T1000 (cell line): ENCODE measurements at regions not wholly inside any gene's neighbourhood (a gene's known extent, or its start where the extent isn't known, plus 50 kb on each side); places are given as distances from the start of the nearest gene placed in this dataset.

ENCODE experiments used
- DNase-seq: peaks from one replicate; lab custom pipeline; 2025; ENCODE audit warnings: mixed read lengths; lab: John Stamatoyannopoulos, UW

GRCh38 chr10:111990734-111991133 is 192.8 kb downstream of the GPAM start:
- no peak for DNase-seq

- DNase-seq = no peak
Observed at GRCh38 chr10:111993321-111993720, 190.2 kb downstream of the GPAM start.

GRCh38 chr10:111993872-111994426 is 189.6 kb downstream of the GPAM start:
- no peak for DNase-seq

GRCh38 chr10:111996103-111996502 is 187.5 kb downstream of the GPAM start:
- no peak for DNase-seq

GRCh38 chr10:111998728-111999127 is 184.8 kb downstream of the GPAM start:
- DNase-seq = no peak

GRCh38 chr10:111999205-111999914 is 184.2 kb downstream of the GPAM start:
- no peak for DNase-seq

GRCh38 chr10:111999915-112000302 is 183.7 kb downstream of the GPAM start:
- no peak for DNase-seq

- no peak for DNase-seq
Observed at GRCh38 chr10:112000466-112000865, 183.1 kb downstream of the GPAM start.

GRCh38 chr10:112002206-112002605 is 181.4 kb downstream of the GPAM start:
- no peak for DNase-seq

- DNase-seq = no peak
Observed at GRCh38 chr10:112004075-112004474, 179.5 kb downstream of the GPAM start.

- no peak for DNase-seq
Observed at GRCh38 chr10:112005044-112005443, 178.5 kb downstream of the GPAM start.

GRCh38 chr10:112006407-112006806 is 177.2 kb downstream of the GPAM start:
- no peak for DNase-seq

- no peak for DNase-seq
Observed at GRCh38 chr10:112006831-112007230, 176.7 kb downstream of the GPAM start.

GRCh38 chr10:112022196-112022595 is 161.4 kb downstream of the GPAM start:
- DNase-seq = no peak

GRCh38 chr10:112024079-112024478 is 159.5 kb downstream of the GPAM start:
- DNase-seq = no peak

- no peak for DNase-seq
Observed at GRCh38 chr10:112025228-112025627, 158.3 kb downstream of the GPAM start.

- no peak for DNase-seq
Observed at GRCh38 chr10:112026438-112026837, 157.1 kb downstream of the GPAM start.

- DNase-seq = no peak
Observed at GRCh38 chr10:112027731-112028280, 155.8 kb downstream of the GPAM start.

GRCh38 chr10:112030431-112030830 is 153.1 kb downstream of the GPAM start:
- DNase-seq = no peak

- no peak for DNase-seq
Observed at GRCh38 chr10:112039823-112040222, 143.7 kb downstream of the GPAM start.

- no peak for DNase-seq
Observed at GRCh38 chr10:112040696-112041095, 142.9 kb downstream of the GPAM start.

- no peak for DNase-seq
Observed at GRCh38 chr10:112045938-112046337, 137.6 kb downstream of the GPAM start.

- DNase-seq = no peak
Observed at GRCh38 chr10:112047674-112048073, 135.9 kb downstream of the GPAM start.

GRCh38 chr10:112052166-112052565 is 131.4 kb downstream of the GPAM start:
- no peak for DNase-seq
